GM23338 (cell line): ENCODE measurements at regions not wholly inside any gene's neighbourhood (a gene's known extent, or its start where the extent isn't known, plus 50 kb on each side); places are given as distances from the start of the nearest gene placed in this dataset.

Experiments used
- ATAC-seq: fragments of 200-7000 bp; cut with Tn5 transposase; 3 replicates; pipeline ENCODE4 v1.9.1; 2020
- DNase-seq: peaks from one replicate; pipeline ENCODE4 v3.0.0-alpha.2; 2015; ENCODE audit warnings: low spot score
- H2AFZ ChIP-seq: fragments of 200-600 bp; sonication (generic); 2 replicates; pipeline ENCODE4 v1.8.0; 2016; ENCODE audit warnings: antibody characterized with exemption, mild to moderate bottlenecking, moderate library complexity
- H3F3A ChIP-seq: fragments of 200-600 bp; sonication (generic); replicated peaks from 2 replicates; pipeline ENCODE4 v1.8.0; 2017; ENCODE audit warnings: antibody characterized with exemption, mixed run types, low read depth
- H3K27ac ChIP-seq: fragments of 200-600 bp; sonication (generic); 2 replicates; pipeline ENCODE4 v1.6.1; 2016; ENCODE audit warnings: low read depth
- H3K27me3 ChIP-seq: fragments of 200-600 bp; sonication (generic); 2 replicates; pipeline ENCODE4 v1.8.0; 2016; ENCODE audit warnings: mild to moderate bottlenecking, mixed run types, moderate library complexity; ENCODE audit not compliant: insufficient read depth
- H3K36me3 ChIP-seq: fragments of 200-600 bp; sonication (generic); 2 replicates; pipeline ENCODE4 v1.8.0; 2016; ENCODE audit warnings: mild to moderate bottlenecking; ENCODE audit not compliant: insufficient read depth
- H3K4me1 ChIP-seq: fragments of 200-600 bp; sonication (generic); 2 replicates; pipeline ENCODE4 v1.8.0; 2016; ENCODE audit warnings: mild to moderate bottlenecking, moderate library complexity; ENCODE audit not compliant: insufficient read depth
- H3K4me2 ChIP-seq: fragments of 200-600 bp; sonication (generic); 2 replicates; pipeline ENCODE4 v1.7.1; 2017; ENCODE audit warnings: mixed run types
- H3K4me3 ChIP-seq: fragments of 200-600 bp; sonication (generic); 2 replicates; pipeline ENCODE4 v1.6.1; 2016; ENCODE audit warnings: mixed run types
- H3K79me2 ChIP-seq: fragments of 200-600 bp; sonication (generic); replicated peaks from 2 replicates; pipeline ENCODE4 v1.8.0; 2017; ENCODE audit warnings: mild to moderate bottlenecking; ENCODE audit not compliant: insufficient read depth
- H3K9me2 ChIP-seq: fragments of 200-600 bp; sonication (generic); 2 replicates; pipeline ENCODE4 v1.8.0; 2017; ENCODE audit not compliant: insufficient read depth
- H4K20me1 ChIP-seq: fragments of 200-600 bp; sonication (generic); replicated peaks from 2 replicates; pipeline ENCODE4 v1.8.0; 2017; ENCODE audit warnings: mild to moderate bottlenecking; ENCODE audit not compliant: insufficient read depth
- H3K27ac Mint-ChIP-seq: 2 replicates; pipeline ENCODE4 v1.8.0; 2020; ENCODE audit warnings: inconsistent platforms, mild to moderate bottlenecking, moderate library complexity, mixed read lengths
- H3K27me3 Mint-ChIP-seq: 3 replicates; pipeline ENCODE4 v1.8.0; 2022; ENCODE audit warnings: low read depth, mild to moderate bottlenecking, moderate library complexity, mixed read lengths, inconsistent platforms; ENCODE audit not compliant: insufficient read depth, poor library complexity
- H3K36me3 Mint-ChIP-seq: 3 replicates; pipeline ENCODE4 v1.8.0; 2021; ENCODE audit warnings: low read depth, mild to moderate bottlenecking, inconsistent platforms, moderate library complexity, mixed read lengths
- H3K4me1 Mint-ChIP-seq: 3 replicates; pipeline ENCODE4 v1.8.0; 2020; ENCODE audit warnings: mild to moderate bottlenecking, inconsistent platforms, mixed read lengths
- H3K4me3 Mint-ChIP-seq: 3 replicates; pipeline ENCODE4 v1.8.0; 2021; ENCODE audit warnings: moderate library complexity, mild to moderate bottlenecking, inconsistent platforms, mixed read lengths
- H3K9me3 Mint-ChIP-seq: 3 replicates; pipeline ENCODE4 v1.8.0; 2020; ENCODE audit warnings: moderate library complexity, mild to moderate bottlenecking, inconsistent platforms, mixed read lengths
- CREB1 ChIP-seq: fragments of 250-450 bp; sonication (Bioruptor Pico); IDR thresholded peaks from 2 replicates; pipeline ENCODE4 v1.5.0; 2020; ENCODE audit warnings: low read depth, mild to moderate bottlenecking, moderate library complexity
- ETS1 ChIP-seq: IDR thresholded peaks from 2 replicates; pipeline ENCODE4 v1.6.1; 2016; ENCODE audit warnings: antibody characterized with exemption
- EZH2 ChIP-seq: fragments of 200-600 bp; sonication (generic); IDR thresholded peaks from one replicate; pipeline ENCODE4 v1.8.0; 2017; ENCODE audit warnings: antibody characterized with exemption, mild to moderate bottlenecking, low read depth; ENCODE audit not compliant: unreplicated experiment
- EZH2phosphoT487 ChIP-seq: fragments of 200-600 bp; sonication (generic); IDR thresholded peaks from one replicate; pipeline ENCODE4 v1.8.1; 2018; ENCODE audit warnings: antibody characterized with exemption; ENCODE audit not compliant: unreplicated experiment
- JUNB ChIP-seq: IDR thresholded peaks from one replicate; pipeline ENCODE4 v1.6.1; 2016; ENCODE audit warnings: antibody characterized with exemption; ENCODE audit not compliant: unreplicated experiment
- NANOG ChIP-seq: IDR thresholded peaks from 2 replicates; pipeline ENCODE4 v1.6.1; 2016; ENCODE audit warnings: antibody characterized with exemption, borderline replicate concordance
- POLR2AphosphoS5 ChIP-seq: IDR thresholded peaks from 2 replicates; pipeline ENCODE4 v1.6.1; 2016; ENCODE audit warnings: antibody characterized with exemption, low read depth
- REST ChIP-seq: IDR thresholded peaks from one replicate; pipeline ENCODE4 v1.6.1; 2018; ENCODE audit warnings: antibody characterized with exemption; ENCODE audit not compliant: unreplicated experiment
- STAT1 ChIP-seq: IDR thresholded peaks from one replicate; pipeline ENCODE4 v1.6.1; 2016; ENCODE audit warnings: antibody characterized with exemption; ENCODE audit not compliant: unreplicated experiment
- ZNF114 ChIP-seq: fragments of 250-450 bp; sonication (Bioruptor Pico); IDR thresholded peaks from 2 replicates; pipeline ENCODE4 v1.5.0; 2020; ENCODE audit warnings: mild to moderate bottlenecking, moderate library complexity
- ZNF331 ChIP-seq: fragments of 250-450 bp; sonication (Bioruptor Pico); IDR thresholded peaks from 2 replicates; pipeline ENCODE4 v1.5.0; 2020; ENCODE audit warnings: low read depth, mild to moderate bottlenecking, moderate library complexity
- TF ChIP-seq, protein P1 (sequence below): fragments of 250-450 bp; sonication (Bioruptor Pico); IDR thresholded peaks from 2 replicates; pipeline ENCODE4 v1.5.0; 2020; ENCODE audit warnings: mild to moderate bottlenecking, moderate library complexity
- TF ChIP-seq, protein P2 (sequence below), 2 experiments: fragments of 200-600 bp in 1 of 2; sonication (generic) in 1 of 2; conservative IDR thresholded peaks; 2 replicates each; pipeline versions ENCODE4 v1.5.1 to v1.6.1; 2016 to 2017; ENCODE audit warnings: antibody characterized with exemption in 2 of 2, low read depth in 2 of 2, mild to moderate bottlenecking in 2 of 2, moderate library complexity in 1 of 2

DNA sequence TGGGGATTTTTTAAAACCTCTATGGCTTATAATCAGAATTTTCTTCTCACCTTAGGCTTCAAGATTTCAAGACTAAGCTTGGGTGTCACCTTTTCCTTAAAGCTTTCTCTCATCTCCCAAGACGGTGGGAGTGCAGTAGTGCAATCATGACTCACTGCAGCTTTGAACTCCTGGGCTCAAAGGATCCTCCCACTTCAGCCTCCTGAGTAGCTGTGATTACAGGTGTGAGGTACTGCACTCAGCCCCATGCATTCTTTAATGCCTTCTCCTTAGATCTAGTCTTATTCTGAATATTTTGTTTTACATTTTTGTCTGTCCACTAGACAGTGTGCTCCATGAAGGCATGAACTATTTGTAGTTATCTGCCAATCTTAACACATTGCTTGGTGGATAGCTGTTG is 55.7 kb upstream of the FAT3 start:
- peaks cover 8% of the 10 kb centered on the region for H3K36me3 ChIP-seq
- no peaks in the 10 kb centered on the region for H3K4me1 ChIP-seq
- no peaks in the 10 kb centered on the region for H3K9me2 ChIP-seq
- H3K4me1 Mint-ChIP-seq: no peaks in the 10 kb centered on the region
- DNase-seq (no peak), ATAC-seq (no peak)
- no peak overlapping the region for H3K4me3 ChIP-seq
- peaks cover 17% of the 10 kb centered on the region for H3K36me3 Mint-ChIP-seq
- TF ChIP-seq ZNF114 (no peak), ETS1 (no peak), EZH2 (no peak), REST (no peak), POLR2AphosphoS5 (no peak), CREB1 (CRISPR knock-in tag) (no peak), ZNF331 (no peak), NANOG (no peak), STAT1 (no peak), EZH2phosphoT487 (no peak), JUNB (no peak)
- TF ChIP-seq, protein P1, sequence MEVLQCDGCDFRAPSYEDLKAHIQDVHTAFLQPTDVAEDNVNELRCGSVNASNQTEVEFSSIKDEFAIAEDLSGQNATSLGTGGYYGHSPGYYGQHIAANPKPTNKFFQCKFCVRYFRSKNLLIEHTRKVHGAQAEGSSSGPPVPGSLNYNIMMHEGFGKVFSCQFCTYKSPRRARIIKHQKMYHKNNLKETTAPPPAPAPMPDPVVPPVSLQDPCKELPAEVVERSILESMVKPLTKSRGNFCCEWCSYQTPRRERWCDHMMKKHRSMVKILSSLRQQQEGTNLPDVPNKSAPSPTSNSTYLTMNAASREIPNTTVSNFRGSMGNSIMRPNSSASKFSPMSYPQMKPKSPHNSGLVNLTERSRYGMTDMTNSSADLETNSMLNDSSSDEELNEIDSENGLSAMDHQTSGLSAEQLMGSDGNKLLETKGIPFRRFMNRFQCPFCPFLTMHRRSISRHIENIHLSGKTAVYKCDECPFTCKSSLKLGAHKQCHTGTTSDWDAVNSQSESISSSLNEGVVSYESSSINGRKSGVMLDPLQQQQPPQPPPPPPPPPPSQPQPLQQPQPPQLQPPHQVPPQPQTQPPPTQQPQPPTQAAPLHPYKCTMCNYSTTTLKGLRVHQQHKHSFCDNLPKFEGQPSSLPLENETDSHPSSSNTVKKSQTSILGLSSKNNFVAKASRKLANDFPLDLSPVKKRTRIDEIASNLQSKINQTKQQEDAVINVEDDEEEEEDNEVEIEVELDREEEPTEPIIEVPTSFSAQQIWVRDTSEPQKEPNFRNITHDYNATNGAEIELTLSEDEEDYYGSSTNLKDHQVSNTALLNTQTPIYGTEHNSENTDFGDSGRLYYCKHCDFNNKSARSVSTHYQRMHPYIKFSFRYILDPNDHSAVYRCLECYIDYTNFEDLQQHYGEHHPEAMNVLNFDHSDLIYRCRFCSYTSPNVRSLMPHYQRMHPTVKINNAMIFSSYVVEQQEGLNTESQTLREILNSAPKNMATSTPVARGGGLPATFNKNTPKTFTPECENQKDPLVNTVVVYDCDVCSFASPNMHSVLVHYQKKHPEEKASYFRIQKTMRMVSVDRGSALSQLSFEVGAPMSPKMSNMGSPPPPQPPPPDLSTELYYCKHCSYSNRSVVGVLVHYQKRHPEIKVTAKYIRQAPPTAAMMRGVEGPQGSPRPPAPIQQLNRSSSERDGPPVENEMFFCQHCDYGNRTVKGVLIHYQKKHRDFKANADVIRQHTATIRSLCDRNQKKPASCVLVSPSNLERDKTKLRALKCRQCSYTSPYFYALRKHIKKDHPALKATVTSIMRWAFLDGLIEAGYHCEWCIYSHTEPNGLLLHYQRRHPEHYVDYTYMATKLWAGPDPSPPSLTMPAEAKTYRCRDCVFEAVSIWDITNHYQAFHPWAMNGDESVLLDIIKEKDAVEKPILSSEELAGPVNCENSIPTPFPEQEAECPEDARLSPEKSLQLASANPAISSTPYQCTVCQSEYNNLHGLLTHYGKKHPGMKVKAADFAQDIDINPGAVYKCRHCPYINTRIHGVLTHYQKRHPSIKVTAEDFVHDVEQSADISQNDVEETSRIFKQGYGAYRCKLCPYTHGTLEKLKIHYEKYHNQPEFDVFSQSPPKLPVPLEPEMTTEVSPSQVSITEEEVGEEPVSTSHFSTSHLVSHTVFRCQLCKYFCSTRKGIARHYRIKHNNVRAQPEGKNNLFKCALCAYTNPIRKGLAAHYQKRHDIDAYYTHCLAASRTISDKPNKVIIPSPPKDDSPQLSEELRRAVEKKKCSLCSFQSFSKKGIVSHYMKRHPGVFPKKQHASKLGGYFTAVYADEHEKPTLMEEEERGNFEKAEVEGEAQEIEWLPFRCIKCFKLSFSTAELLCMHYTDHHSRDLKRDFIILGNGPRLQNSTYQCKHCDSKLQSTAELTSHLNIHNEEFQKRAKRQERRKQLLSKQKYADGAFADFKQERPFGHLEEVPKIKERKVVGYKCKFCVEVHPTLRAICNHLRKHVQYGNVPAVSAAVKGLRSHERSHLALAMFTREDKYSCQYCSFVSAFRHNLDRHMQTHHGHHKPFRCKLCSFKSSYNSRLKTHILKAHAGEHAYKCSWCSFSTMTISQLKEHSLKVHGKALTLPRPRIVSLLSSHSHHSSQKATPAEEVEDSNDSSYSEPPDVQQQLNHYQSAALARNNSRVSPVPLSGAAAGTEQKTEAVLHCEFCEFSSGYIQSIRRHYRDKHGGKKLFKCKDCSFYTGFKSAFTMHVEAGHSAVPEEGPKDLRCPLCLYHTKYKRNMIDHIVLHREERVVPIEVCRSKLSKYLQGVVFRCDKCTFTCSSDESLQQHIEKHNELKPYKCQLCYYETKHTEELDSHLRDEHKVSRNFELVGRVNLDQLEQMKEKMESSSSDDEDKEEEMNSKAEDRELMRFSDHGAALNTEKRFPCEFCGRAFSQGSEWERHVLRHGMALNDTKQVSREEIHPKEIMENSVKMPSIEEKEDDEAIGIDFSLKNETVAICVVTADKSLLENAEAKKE (CRISPR knock-in tag): no peak
- TF ChIP-seq, protein P2, sequence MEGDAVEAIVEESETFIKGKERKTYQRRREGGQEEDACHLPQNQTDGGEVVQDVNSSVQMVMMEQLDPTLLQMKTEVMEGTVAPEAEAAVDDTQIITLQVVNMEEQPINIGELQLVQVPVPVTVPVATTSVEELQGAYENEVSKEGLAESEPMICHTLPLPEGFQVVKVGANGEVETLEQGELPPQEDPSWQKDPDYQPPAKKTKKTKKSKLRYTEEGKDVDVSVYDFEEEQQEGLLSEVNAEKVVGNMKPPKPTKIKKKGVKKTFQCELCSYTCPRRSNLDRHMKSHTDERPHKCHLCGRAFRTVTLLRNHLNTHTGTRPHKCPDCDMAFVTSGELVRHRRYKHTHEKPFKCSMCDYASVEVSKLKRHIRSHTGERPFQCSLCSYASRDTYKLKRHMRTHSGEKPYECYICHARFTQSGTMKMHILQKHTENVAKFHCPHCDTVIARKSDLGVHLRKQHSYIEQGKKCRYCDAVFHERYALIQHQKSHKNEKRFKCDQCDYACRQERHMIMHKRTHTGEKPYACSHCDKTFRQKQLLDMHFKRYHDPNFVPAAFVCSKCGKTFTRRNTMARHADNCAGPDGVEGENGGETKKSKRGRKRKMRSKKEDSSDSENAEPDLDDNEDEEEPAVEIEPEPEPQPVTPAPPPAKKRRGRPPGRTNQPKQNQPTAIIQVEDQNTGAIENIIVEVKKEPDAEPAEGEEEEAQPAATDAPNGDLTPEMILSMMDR (conservative IDR thresholded peaks at IDR 0.05; ENCODE audit: low read depth in 2 of 2): no peak
- H3K27me3 ChIP-seq: no peaks in the 10 kb centered on the region
- H3K27ac ChIP-seq: no peak overlapping the region
- H3K27me3 Mint-ChIP-seq: no peaks in the 10 kb centered on the region
- H3F3A ChIP-seq: no peaks in the 10 kb centered on the region
- no peak overlapping the region for H3K4me3 Mint-ChIP-seq
- H3K79me2 ChIP-seq: no peaks in the 10 kb centered on the region
- H4K20me1 ChIP-seq: no peaks in the 10 kb centered on the region
- H3K27ac Mint-ChIP-seq: no peak overlapping the region
- H3K4me2 ChIP-seq: no peak overlapping the region
- no peak overlapping the region for H2AFZ ChIP-seq
- H3K9me3 Mint-ChIP-seq: peaks cover 24% of the 10 kb centered on the region
